HCT116 (cell line): ENCODE measurements at regions not wholly inside any gene's neighbourhood (a gene's known extent, or its start where the extent isn't known, plus 50 kb on each side); places are given as distances from the start of the nearest gene placed in this dataset.

ENCODE experiments used
- ATAC-seq: fragments of 200-7000 bp; cut with Tn5 transposase; 2 replicates; pipeline ENCODE4 v1.9.1; 2020; ENCODE audit warnings: mild to moderate bottlenecking, moderate library complexity
- BruUV-seq: library from RNA; stranded (reverse); fragments of 400-500 nt; replicated peaks from 2 replicates; lab custom pipeline; 2021; lab: Mats Ljungman, UMichigan
- CTCF ChIA-PET: fragments of 300-600 bp; sonication (Branson Sonifier 250); formaldehyde crosslinking; loops from one replicate; lab custom pipeline; 2021; ENCODE audit warnings: antibody characterized with exemption; lab: Charles Lee
- POLR2A ChIA-PET: fragments of 300-600, 350-600 bp; sonication (Branson Sonifier 250); formaldehyde crosslinking; loops from one replicate; lab custom pipeline; 2021; ENCODE audit warnings: antibody characterized with exemption; lab: Charles Lee
- RAD21 ChIA-PET, 2 experiments: fragments of 300-600 bp; sonication (Branson Sonifier 250); formaldehyde crosslinking; loops; one replicate each; lab custom pipeline; 2023; ENCODE audit warnings: low total read pairs in 2 of 2; ENCODE audit not compliant: uncharacterized antibody in 2 of 2, unreplicated experiment in 2 of 2, low non-redundant PET in 1 of 2; lab: Charles Lee
- DNase-seq: peaks from one replicate; pipeline ENCODE4 v3.0.0-alpha.2; 2010; ENCODE audit warnings: low read depth, low spot score
- H2AFZ ChIP-seq: fragments of 200-600 bp; shearing (Covaris generic), sonication (generic); 2 replicates; pipeline ENCODE4 v1.6.1; 2017; ENCODE audit warnings: low read depth, mixed run types, mixed read lengths, antibody characterized with exemption, low read length; ENCODE audit not compliant: poor library complexity, severe bottlenecking
- H3K27ac ChIP-seq: 2 replicates; pipeline ENCODE4 v1.5.1; 2012; ENCODE audit warnings: low read depth, low read length
- H3K27me3 ChIP-seq: fragments of 200-600 bp; sonication (generic); 2 replicates; pipeline ENCODE4 v1.6.1; 2016; ENCODE audit warnings: mixed run types, low read length, mixed read lengths; ENCODE audit not compliant: insufficient read depth
- H3K36me3 ChIP-seq, 2 experiments: fragments of 200-500 bp in 1 of 2; fragments of 200-600 bp in 1 of 2; sonication (Bioruptor generic) in 1 of 2; sonication (generic) in 1 of 2; 2 replicates each; pipeline versions ENCODE4 v1.5.1 to v1.6.1; 2014 to 2016; ENCODE audit warnings: low read length in 2 of 2, inconsistent platforms in 1 of 2, mixed read lengths in 1 of 2, mixed run types in 1 of 2; ENCODE audit not compliant: insufficient read depth in 2 of 2, control insufficient read depth in 1 of 2
- H3K4me1 ChIP-seq, 2 experiments: fragments of 200-600 bp in 1 of 2; sonication (generic) in 1 of 2; 2 replicates each; pipeline versions ENCODE4 v1.5.1 to v1.6.1; 2012 to 2017; ENCODE audit warnings: low read length in 2 of 2, inconsistent platforms in 1 of 2, mild to moderate bottlenecking in 1 of 2, mixed read lengths in 1 of 2, mixed run types in 1 of 2, moderate library complexity in 1 of 2; ENCODE audit not compliant: insufficient read depth in 2 of 2, control insufficient read depth in 1 of 2
- H3K4me2 ChIP-seq: fragments of 200-600 bp; sonication (generic); 2 replicates; pipeline ENCODE4 v1.6.1; 2017; ENCODE audit warnings: mixed run types, low read length, mixed read lengths
- H3K4me3 ChIP-seq, 2 experiments: fragments of 200-600 bp in 1 of 2; sonication (generic) in 1 of 2; replicated peaks in 1 of 2; 2 replicates each; pipeline ENCODE4 v1.5.1; 2011 to 2016; ENCODE audit warnings: low read length in 2 of 2, control low read depth in 1 of 2, low read depth in 1 of 2, mild to moderate bottlenecking in 1 of 2, mixed read lengths in 1 of 2, mixed run types in 1 of 2
- H3K79me2 ChIP-seq: fragments of 200-600 bp; sonication (generic); 2 replicates; pipeline ENCODE4 v1.6.1; 2017; ENCODE audit warnings: mild to moderate bottlenecking, mixed run types, low read length, moderate library complexity, mixed read lengths; ENCODE audit not compliant: insufficient read depth
- H3K9ac ChIP-seq: fragments of 200-600 bp; sonication (generic); 2 replicates; pipeline ENCODE4 v1.6.1; 2016; ENCODE audit warnings: low read length, mixed read lengths
- H3K9me2 ChIP-seq: fragments of 200-600 bp; sonication (generic), shearing (Covaris generic); 2 replicates; pipeline ENCODE4 v1.6.1; 2017; ENCODE audit warnings: mixed run types, mild to moderate bottlenecking, moderate library complexity; ENCODE audit not compliant: insufficient read depth
- H3K9me3 ChIP-seq, 2 experiments: fragments of 200-500 bp in 1 of 2; fragments of 200-600 bp in 1 of 2; sonication (Bioruptor generic) in 1 of 2; sonication (generic) in 1 of 2; 2 replicates each; pipeline ENCODE4 v1.6.1; 2014 to 2017; ENCODE audit warnings: low read length in 2 of 2, mixed read lengths in 2 of 2, inconsistent platforms in 1 of 2, low read depth in 1 of 2, mild to moderate bottlenecking in 1 of 2, mixed run types in 1 of 2, moderate library complexity in 1 of 2; ENCODE audit not compliant: control insufficient read depth in 1 of 2, insufficient read depth in 1 of 2
- H4K20me1 ChIP-seq: fragments of 200-600 bp; sonication (generic), shearing (Covaris generic); 2 replicates; pipeline ENCODE4 v1.6.1; 2017; ENCODE audit warnings: mixed run types, mild to moderate bottlenecking, moderate library complexity; ENCODE audit not compliant: insufficient read depth
- CBX3 ChIP-seq: IDR thresholded peaks from 2 replicates; pipeline ENCODE4 v1.6.1; 2012; ENCODE audit warnings: low read depth
- CEBPB ChIP-seq: IDR thresholded peaks from 2 replicates; pipeline ENCODE4 v1.6.1; 2012; ENCODE audit warnings: low read depth
- ELF1 ChIP-seq: IDR thresholded peaks from 2 replicates; pipeline ENCODE4 v1.6.1; 2012; ENCODE audit warnings: low read depth, borderline replicate concordance
- EZH2 ChIP-seq: fragments of 200-600 bp; sonication (generic); IDR thresholded peaks from 2 replicates; pipeline ENCODE4 v1.6.1; 2017; ENCODE audit warnings: antibody characterized with exemption, mixed run types
- FOSL1 ChIP-seq: IDR thresholded peaks from 2 replicates; pipeline ENCODE4 v1.6.1; 2012; ENCODE audit warnings: low read depth
- POLR2A ChIP-seq: IDR thresholded peaks from 2 replicates; pipeline ENCODE4 v1.7.0; 2011; ENCODE audit warnings: borderline replicate concordance; ENCODE audit not compliant: insufficient read depth, insufficient read length; ENCODE audit errors: extremely low read depth
- SIN3A ChIP-seq: IDR thresholded peaks from 2 replicates; pipeline ENCODE4 v1.6.1; 2012; ENCODE audit warnings: low read depth
- SP1 ChIP-seq: IDR thresholded peaks from 2 replicates; pipeline ENCODE4 v1.6.1; 2012; ENCODE audit warnings: low read depth
- SRF ChIP-seq: IDR thresholded peaks from 2 replicates; pipeline ENCODE4 v1.6.1; 2012; ENCODE audit warnings: low read depth
- TCF7L2 ChIP-seq: IDR thresholded peaks from 2 replicates; pipeline ENCODE4 v1.7.0; 2011; ENCODE audit warnings: borderline replicate concordance, inconsistent platforms; ENCODE audit not compliant: insufficient read depth, insufficient read length; ENCODE audit errors: extremely low read depth
- ZFX ChIP-seq: fragments of 450-650 bp; IDR thresholded peaks from 2 replicates; pipeline ENCODE4 v1.6.1; 2017
- ZNF274 ChIP-seq: fragments of 200-500 bp; sonication (Bioruptor generic); IDR thresholded peaks from 2 replicates; pipeline ENCODE4 v1.6.1; 2014; ENCODE audit warnings: mild to moderate bottlenecking, low read depth, low read length, inconsistent platforms
- intact Hi-C: fragments of 100-400 bp; cut with micrococcal nuclease; formaldehyde crosslinking; loops from 2 replicates; pipeline ENCODE4 v1.10.0; 2022
- TF ChIP-seq, protein P1 (sequence below): IDR thresholded peaks from 2 replicates; pipeline ENCODE4 v1.6.1; 2012
- TF ChIP-seq, protein P2 (sequence below): IDR thresholded peaks from 2 replicates; pipeline ENCODE4 v1.6.1; 2012; ENCODE audit warnings: low read depth
- TF ChIP-seq, protein P3 (sequence below), 3 experiments: fragments of 200-600 bp in 1 of 3; sonication (generic) in 1 of 3; IDR thresholded peaks in 2 of 3; conservative IDR thresholded peaks in 1 of 3; 2 replicates each; pipeline ENCODE4 v1.5.1; 2012 to 2017; ENCODE audit warnings: low read depth in 2 of 3, low read length in 2 of 3, antibody characterized with exemption in 1 of 3, borderline replicate concordance in 1 of 3, control low read depth in 1 of 3, mild to moderate bottlenecking in 1 of 3, mixed read lengths in 1 of 3, mixed run types in 1 of 3, moderate library complexity in 1 of 3; ENCODE audit not compliant: insufficient read depth in 1 of 3

GRCh38 chr2:217065695-217066405, 206.0 kb upstream of the TNP1 start:
- Histone ChIP-seq H3K79me2 (no peaks in the 10 kb centered on the region), H3K27me3 (0 out of 2 replicates have a peak, but pooled peaks cover 8% of the 10 kb centered on the region), H3K4me1 (no peaks in the 10 kb centered on the region), H3K9me2 (no peaks in the 10 kb centered on the region), H3K36me3 (no peaks in the 10 kb centered on the region), H3K4me2 (no peak overlapping the region), H3K27ac (no peak overlapping the region), H3K9ac (no peak overlapping the region), H2AFZ (no peak overlapping the region), H4K20me1 (no peaks in the 10 kb centered on the region), H3K9me3 (no peaks in the 10 kb centered on the region), H3K4me3 (no peak overlapping the region)
- intact Hi-C loops, result no loop called here
- no TSS peak for BruUV-seq
- DNase-seq, result no peak
- TF ChIP-seq SRF, result no peak
- 0 out of 2 replicates have a peak, but pooled peaks have one; percentile 15 for TF ChIP-seq CEBPB
- ChIA-PET CTCF (no interaction called here), RAD21 (no interaction called here), POLR2A (no interaction called here)
- ATAC-seq, result no peak

DNA sequence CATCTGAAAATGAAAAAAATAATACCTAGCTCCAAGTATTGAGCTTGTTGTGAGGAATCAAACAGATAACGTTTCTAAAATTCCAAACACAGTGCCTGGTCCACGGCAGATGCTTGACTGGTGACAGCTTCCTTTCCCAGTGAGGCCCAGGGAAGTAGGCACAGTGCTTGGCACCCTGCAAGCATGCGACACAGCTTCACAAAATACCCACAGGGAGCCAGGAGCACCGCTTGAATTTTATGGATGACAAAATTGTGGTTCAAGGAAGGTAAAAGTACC, 205.1 kb upstream of the TNP1 start:
- Histone ChIP-seq H4K20me1 (no peaks in the 10 kb centered on the region), H3K9me2 (no peaks in the 10 kb centered on the region), H2AFZ (no peak overlapping the region), H3K4me1 (no peaks in the 10 kb centered on the region), H3K4me2 (no peak overlapping the region), H3K36me3 (no peaks in the 10 kb centered on the region), H3K4me3 (no peak overlapping the region), H3K27me3 (0 out of 2 replicates have a peak, but pooled peaks cover 8% of the 10 kb centered on the region), H3K79me2 (no peaks in the 10 kb centered on the region), H3K27ac (no peak overlapping the region), H3K9ac (no peak overlapping the region), H3K9me3 (no peaks in the 10 kb centered on the region)
- intact Hi-C loops, result no loop called here
- CTCF ChIA-PET, result no interaction called here
- BruUV-seq, result no TSS peak
- POLR2A ChIA-PET, result interaction anchor here (1.2 kb wide), 1 partner anchor 40 kb away, joined by 3 read pairs; no protein-coding TSS in a partner anchor
- no peak for TF ChIP-seq POLR2A
- no peak for TF ChIP-seq ZNF274
- no peak for TF ChIP-seq ELF1
- no peak for TF ChIP-seq CBX3
- TF ChIP-seq, protein P1, sequence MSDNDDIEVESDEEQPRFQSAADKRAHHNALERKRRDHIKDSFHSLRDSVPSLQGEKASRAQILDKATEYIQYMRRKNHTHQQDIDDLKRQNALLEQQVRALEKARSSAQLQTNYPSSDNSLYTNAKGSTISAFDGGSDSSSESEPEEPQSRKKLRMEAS, result no peak
- TF ChIP-seq ZFX, result no peak
- TF ChIP-seq CEBPB, result no peak
- TF ChIP-seq EZH2, result no peak
- no peak for TF ChIP-seq SIN3A
- no peak for TF ChIP-seq SP1
- TF ChIP-seq, protein P2, sequence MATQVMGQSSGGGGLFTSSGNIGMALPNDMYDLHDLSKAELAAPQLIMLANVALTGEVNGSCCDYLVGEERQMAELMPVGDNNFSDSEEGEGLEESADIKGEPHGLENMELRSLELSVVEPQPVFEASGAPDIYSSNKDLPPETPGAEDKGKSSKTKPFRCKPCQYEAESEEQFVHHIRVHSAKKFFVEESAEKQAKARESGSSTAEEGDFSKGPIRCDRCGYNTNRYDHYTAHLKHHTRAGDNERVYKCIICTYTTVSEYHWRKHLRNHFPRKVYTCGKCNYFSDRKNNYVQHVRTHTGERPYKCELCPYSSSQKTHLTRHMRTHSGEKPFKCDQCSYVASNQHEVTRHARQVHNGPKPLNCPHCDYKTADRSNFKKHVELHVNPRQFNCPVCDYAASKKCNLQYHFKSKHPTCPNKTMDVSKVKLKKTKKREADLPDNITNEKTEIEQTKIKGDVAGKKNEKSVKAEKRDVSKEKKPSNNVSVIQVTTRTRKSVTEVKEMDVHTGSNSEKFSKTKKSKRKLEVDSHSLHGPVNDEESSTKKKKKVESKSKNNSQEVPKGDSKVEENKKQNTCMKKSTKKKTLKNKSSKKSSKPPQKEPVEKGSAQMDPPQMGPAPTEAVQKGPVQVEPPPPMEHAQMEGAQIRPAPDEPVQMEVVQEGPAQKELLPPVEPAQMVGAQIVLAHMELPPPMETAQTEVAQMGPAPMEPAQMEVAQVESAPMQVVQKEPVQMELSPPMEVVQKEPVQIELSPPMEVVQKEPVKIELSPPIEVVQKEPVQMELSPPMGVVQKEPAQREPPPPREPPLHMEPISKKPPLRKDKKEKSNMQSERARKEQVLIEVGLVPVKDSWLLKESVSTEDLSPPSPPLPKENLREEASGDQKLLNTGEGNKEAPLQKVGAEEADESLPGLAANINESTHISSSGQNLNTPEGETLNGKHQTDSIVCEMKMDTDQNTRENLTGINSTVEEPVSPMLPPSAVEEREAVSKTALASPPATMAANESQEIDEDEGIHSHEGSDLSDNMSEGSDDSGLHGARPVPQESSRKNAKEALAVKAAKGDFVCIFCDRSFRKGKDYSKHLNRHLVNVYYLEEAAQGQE, result no peak
- TF ChIP-seq FOSL1, result no peak
- TF ChIP-seq, protein P3, sequence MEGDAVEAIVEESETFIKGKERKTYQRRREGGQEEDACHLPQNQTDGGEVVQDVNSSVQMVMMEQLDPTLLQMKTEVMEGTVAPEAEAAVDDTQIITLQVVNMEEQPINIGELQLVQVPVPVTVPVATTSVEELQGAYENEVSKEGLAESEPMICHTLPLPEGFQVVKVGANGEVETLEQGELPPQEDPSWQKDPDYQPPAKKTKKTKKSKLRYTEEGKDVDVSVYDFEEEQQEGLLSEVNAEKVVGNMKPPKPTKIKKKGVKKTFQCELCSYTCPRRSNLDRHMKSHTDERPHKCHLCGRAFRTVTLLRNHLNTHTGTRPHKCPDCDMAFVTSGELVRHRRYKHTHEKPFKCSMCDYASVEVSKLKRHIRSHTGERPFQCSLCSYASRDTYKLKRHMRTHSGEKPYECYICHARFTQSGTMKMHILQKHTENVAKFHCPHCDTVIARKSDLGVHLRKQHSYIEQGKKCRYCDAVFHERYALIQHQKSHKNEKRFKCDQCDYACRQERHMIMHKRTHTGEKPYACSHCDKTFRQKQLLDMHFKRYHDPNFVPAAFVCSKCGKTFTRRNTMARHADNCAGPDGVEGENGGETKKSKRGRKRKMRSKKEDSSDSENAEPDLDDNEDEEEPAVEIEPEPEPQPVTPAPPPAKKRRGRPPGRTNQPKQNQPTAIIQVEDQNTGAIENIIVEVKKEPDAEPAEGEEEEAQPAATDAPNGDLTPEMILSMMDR (IDR thresholded peaks at IDR 0.05 in 2 of 3, conservative IDR thresholded peaks at IDR 0.05 in 1 of 3; ENCODE audit: borderline replicate concordance in 1 of 3, insufficient read depth in 1 of 3, low read depth in 2 of 3, low read length in 2 of 3), result no peak
- TF ChIP-seq TCF7L2, result no peak
- ATAC-seq, result no peak
- RAD21 ChIA-PET, result no interaction called here
- DNase-seq, result no peak
